OCI-LY7 (cell line): ENCODE measurements at regions not wholly inside any gene's neighbourhood (a gene's known extent, or its start where the extent isn't known, plus 50 kb on each side); places are given as distances from the start of the nearest gene placed in this dataset.

ENCODE experiments used
- CTCF ChIP-seq: fragments of 200-600 bp; sonication (generic); conservative IDR thresholded peaks from 2 replicates; pipeline ENCODE4 v1.5.1; 2014; ENCODE audit warnings: mild to moderate bottlenecking, antibody characterized with exemption, low read length, moderate library complexity, mixed read lengths
- EZH2phosphoT487 ChIP-seq: fragments of 200-600 bp; sonication (generic); IDR thresholded peaks from 2 replicates; pipeline ENCODE4 v1.6.1; 2018; ENCODE audit warnings: low read depth, borderline replicate concordance, mild to moderate bottlenecking, mixed run types, antibody characterized with exemption, low read length, moderate library complexity, mixed read lengths

- TF ChIP-seq CTCF, result no peak
- no peak for TF ChIP-seq EZH2phosphoT487
Observed at GRCh38 chr13:71030784-71031183, 836.2 kb downstream of the DACH1 start.
